Bronchial epithelial cell (primary cell): ENCODE measurements at regions not wholly inside any gene's neighbourhood (a gene's known extent, or its start where the extent isn't known, plus 50 kb on each side); places are given as distances from the start of the nearest gene placed in this dataset.

ENCODE experiments used
- DNase-seq: peaks from one replicate; pipeline ENCODE4 v3.0.0-alpha.2; 2010; ENCODE audit warnings: low read depth
- FAIRE-seq: peaks from 2 replicates; lab custom pipeline; 2011; peaks lifted over from hg19 to GRCh38; lab: Jason Lieb, UNC
- H3K27me3 ChIP-seq: 2 replicates; pipeline ENCODE4 v1.5.1; 2011; ENCODE audit warnings: low read length; ENCODE audit not compliant: control insufficient read depth, insufficient read depth
- H3K36me3 ChIP-seq: 2 replicates; pipeline ENCODE4 v1.5.1; 2011; ENCODE audit warnings: low read length; ENCODE audit not compliant: control insufficient read depth, insufficient read depth
- H3K4me3 ChIP-seq: 2 replicates; pipeline ENCODE4 v1.5.1; 2011; ENCODE audit warnings: mild to moderate bottlenecking, low read depth, low read length, control low read depth
- CTCF ChIP-seq: IDR thresholded peaks from 2 replicates; pipeline ENCODE4 v1.5.1; 2011; ENCODE audit warnings: mild to moderate bottlenecking, moderate library complexity, low read length, control low read depth, inconsistent platforms; ENCODE audit not compliant: insufficient read depth, severe bottlenecking

- Histone ChIP-seq H3K4me3 (no peak overlapping the region), H3K36me3 (no peaks in the 10 kb centered on the region), H3K27me3 (no peaks in the 10 kb centered on the region)
- DNase-seq (peak; percentile 12), FAIRE-seq (no peak)
- TF ChIP-seq CTCF, result no peak
Measured at GRCh38 chr15:46654993-46655392, 1020.2 kb downstream of the SQOR start.

- Histone ChIP-seq H3K36me3 (no peaks in the 10 kb centered on the region), H3K27me3 (no peaks in the 10 kb centered on the region), H3K4me3 (no peak overlapping the region)
- no peak for DNase-seq
- TF ChIP-seq CTCF, result no peak
- no peak for FAIRE-seq
Measured at GRCh38 chr15:46660096-46660842, 1025.4 kb downstream of the SQOR start.

- Histone ChIP-seq H3K4me3 (no peak overlapping the region), H3K36me3 (no peaks in the 10 kb centered on the region), H3K27me3 (no peaks in the 10 kb centered on the region)
- TF ChIP-seq CTCF, result no peak
- DNase-seq (no peak), FAIRE-seq (no peak)
Measured at GRCh38 chr15:46670258-46670657, 1035.4 kb downstream of the SQOR start.

GRCh38 chr15:46671336-46671735, 1036.5 kb downstream of the SQOR start:
- FAIRE-seq (no peak), DNase-seq (no peak)
- Histone ChIP-seq H3K36me3 (no peaks in the 10 kb centered on the region), H3K4me3 (no peak overlapping the region), H3K27me3 (no peaks in the 10 kb centered on the region)
- no peak for TF ChIP-seq CTCF

- no peak for DNase-seq
- FAIRE-seq, result no peak
- Histone ChIP-seq H3K36me3 (no peaks in the 10 kb centered on the region), H3K27me3 (no peaks in the 10 kb centered on the region), H3K4me3 (no peak overlapping the region)
- TF ChIP-seq CTCF, result no peak
Measured at GRCh38 chr15:46672041-46672440, 1037.2 kb downstream of the SQOR start.
